Mesendoderm (in vitro differentiated cells): ENCODE measurements at regions not wholly inside any gene's neighbourhood (a gene's known extent, or its start where the extent isn't known, plus 50 kb on each side); places are given as distances from the start of the nearest gene placed in this dataset.

ENCODE experiments used
- DNase-seq: peaks from one replicate; pipeline ENCODE4 v3.0.0; 2013
- H2AK5ac ChIP-seq: 2 replicates; pipeline ENCODE4 v1.6.1; 2013; ENCODE audit warnings: low read length, inconsistent platforms
- H2BK120ac ChIP-seq: 2 replicates; pipeline ENCODE4 v1.6.1; 2013; ENCODE audit warnings: low read depth, mild to moderate bottlenecking, low read length, moderate library complexity, mixed read lengths
- H2BK15ac ChIP-seq: replicated peaks from 2 replicates; pipeline ENCODE4 v1.6.1; 2013; ENCODE audit warnings: low read depth, mild to moderate bottlenecking, moderate library complexity
- H2BK5ac ChIP-seq: 2 replicates; pipeline ENCODE4 v1.6.1; 2013; ENCODE audit warnings: low read length, inconsistent platforms
- H3K18ac ChIP-seq: 2 replicates; pipeline ENCODE4 v1.6.1; 2013; ENCODE audit warnings: mild to moderate bottlenecking, low read length, mixed read lengths
- H3K23ac ChIP-seq: one replicate; pipeline ENCODE4 v1.6.1; 2013; ENCODE audit warnings: low read length
- H3K27ac ChIP-seq: 2 replicates; pipeline ENCODE4 v1.5.1; 2013; ENCODE audit warnings: low read depth, mild to moderate bottlenecking, inconsistent platforms, low read length, moderate library complexity
- H3K27me3 ChIP-seq: 2 replicates; pipeline ENCODE4 v1.6.1; 2013; ENCODE audit warnings: low read length, control low read depth, mild to moderate bottlenecking, inconsistent platforms; ENCODE audit not compliant: insufficient read depth, poor library complexity
- H3K36me3 ChIP-seq: 2 replicates; pipeline ENCODE4 v1.6.1; 2013; ENCODE audit warnings: low read length, inconsistent platforms; ENCODE audit not compliant: control insufficient read depth, insufficient read depth
- H3K4ac ChIP-seq: one replicate; pipeline ENCODE4 v1.6.1; 2013; ENCODE audit warnings: low read depth, mild to moderate bottlenecking, low read length, moderate library complexity
- H3K4me1 ChIP-seq: 2 replicates; pipeline ENCODE4 v1.6.1; 2013; ENCODE audit warnings: low read depth, low read length, inconsistent platforms; ENCODE audit not compliant: control insufficient read depth
- H3K4me2 ChIP-seq: 2 replicates; pipeline ENCODE4 v1.6.1; 2013; ENCODE audit warnings: low read length
- H3K4me3 ChIP-seq: 2 replicates; pipeline ENCODE4 v1.5.1; 2013; ENCODE audit warnings: mild to moderate bottlenecking, low read length
- H3K56ac ChIP-seq: one replicate; pipeline ENCODE4 v1.6.1; 2013; ENCODE audit warnings: low read length
- H3K79me1 ChIP-seq: 2 replicates; pipeline ENCODE4 v1.6.1; 2013; ENCODE audit warnings: low read length, inconsistent platforms
- H3K79me2 ChIP-seq: 2 replicates; pipeline ENCODE4 v1.6.1; 2013; ENCODE audit warnings: mild to moderate bottlenecking, low read length; ENCODE audit not compliant: control insufficient read depth, insufficient read depth
- H3K9ac ChIP-seq: 2 replicates; pipeline ENCODE4 v1.6.1; 2013; ENCODE audit warnings: low read length, inconsistent platforms
- H4K5ac ChIP-seq: one replicate; pipeline ENCODE4 v1.6.1; 2013; ENCODE audit warnings: low read length
- H4K8ac ChIP-seq: one replicate; pipeline ENCODE4 v1.6.1; 2013; ENCODE audit warnings: low read depth, mild to moderate bottlenecking, control low read depth, low read length, moderate library complexity
- WGBS: extraction: QIAGEN DNeasy Blood & Tissue Kit; methylation state at CpG from one replicate; pipeline ENCODE4 v1.1.7; 2013; ENCODE audit warnings: low lambda C conversion rate, missing lambda C conversion rate; ENCODE audit not compliant: insufficient coverage; ENCODE audit errors: extremely low coverage; 5-methylcytosine and 5-hydroxymethylcytosine counted together

GRCh38 chr6:167711211-167711610 is 115.5 kb upstream of the AFDN start:
- no peak overlapping the region for H3K9ac ChIP-seq
- no peak overlapping the region for H4K8ac ChIP-seq
- H3K18ac ChIP-seq: no peak overlapping the region
- H3K56ac ChIP-seq: no peak overlapping the region
- H3K4me1 ChIP-seq: no peaks in the 10 kb centered on the region
- no peak overlapping the region for H2BK15ac ChIP-seq
- H3K27me3 ChIP-seq: no peaks in the 10 kb centered on the region
- no peak overlapping the region for H3K23ac ChIP-seq
- no CpG with 5 or more reads among the region's 8 CpGs for WGBS
- DNase-seq: no peak
- H2AK5ac ChIP-seq: no peak overlapping the region
- no peaks in the 10 kb centered on the region for H3K36me3 ChIP-seq
- H3K79me2 ChIP-seq: no peaks in the 10 kb centered on the region
- H3K4me3 ChIP-seq: no peak overlapping the region
- no peak overlapping the region for H3K27ac ChIP-seq
- H4K5ac ChIP-seq: no peak overlapping the region
- no peaks in the 10 kb centered on the region for H3K79me1 ChIP-seq
- no peak overlapping the region for H3K4me2 ChIP-seq
- no peak overlapping the region for H3K4ac ChIP-seq
- no peak overlapping the region for H2BK120ac ChIP-seq
- no peak overlapping the region for H2BK5ac ChIP-seq

DNA sequence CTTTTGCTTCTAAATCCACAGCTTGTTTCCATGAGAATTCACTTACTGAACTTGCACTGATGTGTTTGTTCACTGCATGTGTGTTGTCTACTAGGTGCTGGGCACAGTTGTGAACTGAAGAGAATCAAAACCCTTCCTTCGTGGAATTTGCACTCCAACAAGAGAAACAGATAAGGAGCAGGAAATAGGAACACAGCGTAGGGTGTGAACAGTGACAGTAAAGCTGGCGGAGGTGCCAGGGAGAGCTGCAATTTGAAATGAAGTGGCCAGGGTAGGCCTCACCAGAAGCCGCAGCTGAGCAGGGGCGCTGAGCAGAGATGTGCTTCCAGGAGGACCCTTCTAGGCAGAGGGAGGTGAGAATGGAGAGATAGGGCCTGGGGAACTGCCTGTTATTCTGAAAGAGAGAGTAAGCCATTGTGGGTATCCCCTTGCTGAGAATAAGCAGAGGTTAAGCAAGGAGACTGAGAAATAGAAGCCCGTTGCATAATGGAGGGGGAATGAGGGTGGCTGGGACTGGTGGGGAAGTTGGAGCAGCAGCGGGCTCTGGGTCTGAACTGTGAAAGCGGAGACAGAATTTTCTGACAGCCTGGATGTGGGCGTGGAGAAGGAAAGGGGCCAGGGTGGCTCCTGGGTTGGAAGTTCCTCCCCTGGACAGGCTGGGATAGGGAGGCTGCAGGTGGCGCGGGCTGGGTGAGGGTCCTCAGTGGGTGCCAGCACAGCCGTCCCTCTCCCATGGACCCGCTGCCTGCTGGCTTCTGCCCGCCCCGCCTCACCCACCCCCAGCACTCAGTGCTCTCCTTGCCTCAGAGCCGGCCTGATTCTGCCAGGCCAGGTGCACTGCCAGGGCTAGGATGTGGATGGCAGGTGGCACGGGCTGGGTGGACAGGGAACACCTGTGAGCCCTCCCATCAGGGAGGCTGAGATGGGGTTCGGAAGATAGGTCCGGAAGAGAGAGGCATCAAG is 114.7 kb upstream of the AFDN start:
- H3K79me2 ChIP-seq: no peaks in the 10 kb centered on the region
- no peak overlapping the region for H3K4ac ChIP-seq
- H3K36me3 ChIP-seq: no peaks in the 10 kb centered on the region
- no CpG with 5 or more reads among the region's 19 CpGs for WGBS
- no peak for DNase-seq
- H4K8ac ChIP-seq: no peak overlapping the region
- no peaks in the 10 kb centered on the region for H3K4me1 ChIP-seq
- H4K5ac ChIP-seq: no peak overlapping the region
- H3K56ac ChIP-seq: no peak overlapping the region
- H3K27me3 ChIP-seq: no peaks in the 10 kb centered on the region
- H3K18ac ChIP-seq: no peak overlapping the region
- H2AK5ac ChIP-seq: no peak overlapping the region
- no peak overlapping the region for H2BK5ac ChIP-seq
- H2BK120ac ChIP-seq: no peak overlapping the region
- H3K4me3 ChIP-seq: no peak overlapping the region
- no peak overlapping the region for H3K4me2 ChIP-seq
- H3K27ac ChIP-seq: no peak overlapping the region
- H3K79me1 ChIP-seq: no peaks in the 10 kb centered on the region
- no peak overlapping the region for H3K9ac ChIP-seq
- H2BK15ac ChIP-seq: no peak overlapping the region
- no peak overlapping the region for H3K23ac ChIP-seq

DNA sequence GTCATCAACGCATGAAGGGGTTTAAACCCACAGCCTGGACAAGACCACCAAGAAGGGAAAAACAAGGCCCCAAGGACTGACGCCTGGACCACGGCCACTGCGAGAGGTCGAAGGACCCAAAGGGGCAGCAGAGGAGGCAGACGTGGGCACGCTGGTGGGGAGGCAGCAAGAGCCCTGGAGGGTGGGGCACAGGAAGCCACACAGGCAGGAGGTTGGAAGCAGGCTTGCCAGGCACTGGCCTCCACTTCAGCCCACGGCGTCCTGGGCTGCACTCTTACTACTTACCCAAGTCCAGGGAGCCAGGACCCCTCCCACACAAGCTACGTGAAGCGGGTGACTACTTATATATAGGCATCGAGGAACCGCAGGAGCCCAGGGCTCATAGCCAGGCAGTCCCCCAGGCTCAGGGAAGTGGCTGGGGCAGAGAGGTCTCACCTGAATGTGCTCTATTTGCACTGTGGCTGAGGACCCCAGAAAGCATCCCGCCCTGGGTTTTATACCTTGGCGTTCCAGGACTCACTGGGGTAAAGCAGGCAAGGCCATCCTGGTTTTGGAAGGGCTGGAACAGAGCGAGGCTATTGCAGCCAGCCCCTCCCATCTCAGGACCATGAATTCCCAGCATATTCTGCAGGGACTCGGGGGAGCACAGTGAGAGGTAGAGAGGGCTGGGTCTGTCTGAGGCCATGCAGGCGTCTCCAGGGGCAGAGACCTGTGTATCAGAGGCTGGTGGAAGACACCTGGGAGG is 113.8 kb upstream of the AFDN start:
- H3K9ac ChIP-seq: no peak overlapping the region
- no peak overlapping the region for H2BK120ac ChIP-seq
- no peaks in the 10 kb centered on the region for H3K27me3 ChIP-seq
- no peaks in the 10 kb centered on the region for H3K79me2 ChIP-seq
- no CpG with 5 or more reads among the region's 18 CpGs for WGBS
- no peak overlapping the region for H2BK15ac ChIP-seq
- H3K4me1 ChIP-seq: no peaks in the 10 kb centered on the region
- no peaks in the 10 kb centered on the region for H3K36me3 ChIP-seq
- peak; percentile 40 for DNase-seq
- no peak overlapping the region for H3K4me3 ChIP-seq
- no peak overlapping the region for H2BK5ac ChIP-seq
- H3K27ac ChIP-seq: no peak overlapping the region
- H3K4me2 ChIP-seq: no peak overlapping the region
- H3K4ac ChIP-seq: no peak overlapping the region
- H3K79me1 ChIP-seq: no peaks in the 10 kb centered on the region
- no peak overlapping the region for H4K5ac ChIP-seq
- H4K8ac ChIP-seq: no peak overlapping the region
- peak overlapping the region; percentile 36 for H3K56ac ChIP-seq
- no peak overlapping the region for H2AK5ac ChIP-seq
- H3K23ac ChIP-seq: no peak overlapping the region
- H3K18ac ChIP-seq: no peak overlapping the region

DNA sequence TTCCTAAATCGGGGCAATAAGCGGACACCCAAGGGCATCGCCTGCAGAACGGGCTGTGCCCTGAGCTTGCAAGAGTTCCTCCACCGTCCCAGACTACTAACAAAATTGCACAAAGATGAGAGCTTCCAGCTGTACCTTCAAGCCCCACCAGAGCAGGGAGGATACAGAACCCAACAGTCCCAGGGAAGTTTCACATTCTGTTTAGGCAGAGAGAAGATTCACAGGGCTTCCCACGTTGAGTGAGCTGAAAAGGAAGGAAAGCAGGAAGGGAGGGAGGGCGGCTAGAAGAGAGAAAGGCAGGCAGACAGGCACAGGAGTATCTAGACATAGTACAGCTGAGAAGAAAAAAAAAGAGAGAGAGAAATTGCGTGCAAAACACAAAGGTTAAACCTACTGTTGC is 112.6 kb upstream of the AFDN start:
- H3K9ac ChIP-seq: no peak overlapping the region
- no CpG with 5 or more reads among the region's 8 CpGs for WGBS

DNA sequence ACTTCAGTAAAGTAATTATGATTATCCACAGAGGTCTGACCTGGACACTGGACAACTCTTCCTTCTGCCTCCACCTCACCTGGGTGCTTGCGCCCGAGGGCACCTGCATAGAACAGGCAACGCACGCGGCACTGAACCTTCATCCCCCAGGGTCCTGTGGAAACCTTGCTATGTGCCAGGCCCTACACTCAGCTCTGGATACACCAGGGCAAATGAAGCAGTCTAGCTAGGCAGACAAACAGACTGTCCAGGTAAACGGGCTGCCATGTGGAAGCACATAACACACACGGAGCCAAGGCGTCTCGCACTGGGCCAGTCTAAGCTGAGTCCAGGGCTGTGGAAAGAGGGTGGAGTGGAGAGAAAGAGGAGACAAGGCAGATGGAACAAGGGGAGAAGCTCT is 109.3 kb upstream of the AFDN start:
- no peaks in the 10 kb centered on the region for H3K79me1 ChIP-seq
- H3K27me3 ChIP-seq: no peaks in the 10 kb centered on the region
- no peak overlapping the region for H4K8ac ChIP-seq
- no peak overlapping the region for H2BK5ac ChIP-seq
- no peak overlapping the region for H3K18ac ChIP-seq
- WGBS: no CpG with 5 or more reads among the region's 9 CpGs
- H3K79me2 ChIP-seq: no peaks in the 10 kb centered on the region
- H2AK5ac ChIP-seq: no peak overlapping the region
- no peak overlapping the region for H3K23ac ChIP-seq
- H2BK15ac ChIP-seq: no peak overlapping the region
- DNase-seq: no peak
- no peak overlapping the region for H3K56ac ChIP-seq
- no peak overlapping the region for H3K4ac ChIP-seq
- H3K27ac ChIP-seq: no peak overlapping the region
- H3K36me3 ChIP-seq: no peaks in the 10 kb centered on the region
- H4K5ac ChIP-seq: no peak overlapping the region
- H3K4me1 ChIP-seq: no peaks in the 10 kb centered on the region
- H3K9ac ChIP-seq: no peak overlapping the region
- H3K4me3 ChIP-seq: no peak overlapping the region
- H3K4me2 ChIP-seq: no peak overlapping the region
- H2BK120ac ChIP-seq: no peak overlapping the region

More for the DNA sequence above, 112.6 kb upstream of the AFDN start:
- Histone ChIP-seq H3K4ac (no peak overlapping the region), H3K79me2 (no peaks in the 10 kb centered on the region), H3K36me3 (no peaks in the 10 kb centered on the region), H2BK15ac (no peak overlapping the region), H4K8ac (no peak overlapping the region), H3K18ac (no peak overlapping the region), H2AK5ac (no peak overlapping the region), H2BK120ac (no peak overlapping the region), H3K27me3 (no peaks in the 10 kb centered on the region), H3K4me3 (no peak overlapping the region), H4K5ac (no peak overlapping the region), H3K27ac (no peak overlapping the region), H2BK5ac (no peak overlapping the region), H3K79me1 (no peaks in the 10 kb centered on the region), H3K23ac (no peak overlapping the region), H3K56ac (peak overlapping the region; percentile 18), H3K4me1 (no peaks in the 10 kb centered on the region), H3K4me2 (no peak overlapping the region)
- no peak for DNase-seq
